Loucy (cell line): ENCODE measurements at regions not wholly inside any gene's neighbourhood (a gene's known extent, or its start where the extent isn't known, plus 50 kb on each side); places are given as distances from the start of the nearest gene placed in this dataset.

ENCODE experiments used
- H2AFZ ChIP-seq: fragments of 200-600 bp; sonication (generic); 2 replicates; pipeline ENCODE4 v1.6.0; 2016; ENCODE audit warnings: antibody characterized with exemption, mild to moderate bottlenecking, low read length, moderate library complexity
- H3F3A ChIP-seq: fragments of 200-600 bp; 2 replicates; pipeline ENCODE4 v1.6.0; 2016; ENCODE audit warnings: antibody characterized with exemption, low read depth, mild to moderate bottlenecking
- H3K27me3 ChIP-seq: fragments of 200-600 bp; sonication (generic); 2 replicates; pipeline ENCODE4 v1.6.1; 2014; ENCODE audit warnings: low read length, mild to moderate bottlenecking; ENCODE audit not compliant: insufficient read depth, poor library complexity, severe bottlenecking
- H3K36me3 ChIP-seq: fragments of 200-600 bp; sonication (generic); 2 replicates; pipeline ENCODE4 v1.6.1; 2016; ENCODE audit warnings: low read length; ENCODE audit not compliant: insufficient read depth
- H3K4me1 ChIP-seq: fragments of 200-600 bp; sonication (generic); 2 replicates; pipeline ENCODE4 v1.5.1; 2014; ENCODE audit warnings: low read length, mild to moderate bottlenecking; ENCODE audit not compliant: insufficient read depth, poor library complexity, severe bottlenecking
- H3K4me2 ChIP-seq: fragments of 200-600 bp; sonication (generic); 2 replicates; pipeline ENCODE4 v1.6.0; 2014; ENCODE audit warnings: antibody characterized with exemption, low read length, low read depth, mild to moderate bottlenecking; ENCODE audit not compliant: poor library complexity, severe bottlenecking
- H3K4me3 ChIP-seq: fragments of 200-600 bp; sonication (generic); 2 replicates; pipeline ENCODE4 v1.5.1; 2014; ENCODE audit warnings: low read length, mild to moderate bottlenecking, mixed read lengths; ENCODE audit not compliant: poor library complexity, severe bottlenecking
- H3K79me2 ChIP-seq: fragments of 200-600 bp; sonication (generic); 2 replicates; pipeline ENCODE4 v1.6.1; 2014; ENCODE audit warnings: low read length; ENCODE audit not compliant: insufficient read depth
- H3K9ac ChIP-seq: fragments of 200-600 bp; sonication (generic); 2 replicates; pipeline ENCODE4 v1.6.0; 2014; ENCODE audit warnings: mild to moderate bottlenecking, low read depth, low read length, moderate library complexity; ENCODE audit not compliant: poor library complexity, severe bottlenecking
- H3K9me2 ChIP-seq: fragments of 200-600 bp; sonication (generic); replicated peaks from 2 replicates; pipeline ENCODE4 v1.6.1; 2016; ENCODE audit warnings: low read depth, low read length, mixed read lengths
- H3K9me3 ChIP-seq: fragments of 200-600 bp; sonication (generic); 2 replicates; pipeline ENCODE4 v1.6.1; 2014; ENCODE audit warnings: mild to moderate bottlenecking, antibody characterized with exemption, low read length, low read depth; ENCODE audit not compliant: insufficient read depth
- H4K20me1 ChIP-seq: fragments of 200-600 bp; sonication (generic); 2 replicates; pipeline ENCODE4 v1.6.0; 2014; ENCODE audit warnings: antibody characterized with exemption, low read length, mild to moderate bottlenecking; ENCODE audit not compliant: insufficient read depth, poor library complexity, severe bottlenecking
- CTCF ChIP-seq: fragments of 200-600 bp; sonication (generic); conservative IDR thresholded peaks from 2 replicates; pipeline ENCODE4 v1.5.1; 2014; ENCODE audit warnings: mild to moderate bottlenecking, antibody characterized with exemption, low read length
- EZH2phosphoT487 ChIP-seq: fragments of 200-600 bp; IDR thresholded peaks from 2 replicates; pipeline ENCODE4 v1.6.1; 2018; ENCODE audit warnings: antibody characterized with exemption, mild to moderate bottlenecking, moderate library complexity, borderline replicate concordance

- H3K4me2 ChIP-seq: no peak overlapping the region
- no peak for TF ChIP-seq CTCF
- no peaks in the 10 kb centered on the region for H3K9me3 ChIP-seq
- H3K9ac ChIP-seq: no peak overlapping the region
- H3K4me3 ChIP-seq: no peak overlapping the region
- H3K4me1 ChIP-seq: no peaks in the 10 kb centered on the region
- no peaks in the 10 kb centered on the region for H3K79me2 ChIP-seq
- no peaks in the 10 kb centered on the region for H4K20me1 ChIP-seq
- no peaks in the 10 kb centered on the region for H3K36me3 ChIP-seq
- H3K27me3 ChIP-seq: no peaks in the 10 kb centered on the region
- H2AFZ ChIP-seq: 0 out of 2 replicates have a peak overlapping the region, but pooled peaks have one; percentile 53
- no peaks in the 10 kb centered on the region for H3K9me2 ChIP-seq
- H3F3A ChIP-seq: no peaks in the 10 kb centered on the region
Measured at GRCh38 chr3:147956615-147957014, 547.5 kb downstream of the ZIC1 start.

- no peaks in the 10 kb centered on the region for H4K20me1 ChIP-seq
- H3K4me3 ChIP-seq: no peak overlapping the region
- no peaks in the 10 kb centered on the region for H3K27me3 ChIP-seq
- H3K4me2 ChIP-seq: no peak overlapping the region
- no peaks in the 10 kb centered on the region for H3K36me3 ChIP-seq
- no peak overlapping the region for H3K9ac ChIP-seq
- H2AFZ ChIP-seq: no peak overlapping the region
- H3K4me1 ChIP-seq: no peaks in the 10 kb centered on the region
- no peaks in the 10 kb centered on the region for H3K79me2 ChIP-seq
- no peaks in the 10 kb centered on the region for H3K9me2 ChIP-seq
- no peaks in the 10 kb centered on the region for H3F3A ChIP-seq
- H3K9me3 ChIP-seq: no peaks in the 10 kb centered on the region
- TF ChIP-seq EZH2phosphoT487: no peak
- TF ChIP-seq CTCF: no peak
Measured at GRCh38 chr3:147958754-147959153, 549.6 kb downstream of the ZIC1 start.

- H3K4me2 ChIP-seq: no peak overlapping the region
- no peaks in the 10 kb centered on the region for H4K20me1 ChIP-seq
- no peaks in the 10 kb centered on the region for H3K27me3 ChIP-seq
- no peaks in the 10 kb centered on the region for H3K79me2 ChIP-seq
- no peak overlapping the region for H3K4me3 ChIP-seq
- TF ChIP-seq EZH2phosphoT487 (no peak), CTCF (no peak)
- H3K4me1 ChIP-seq: no peaks in the 10 kb centered on the region
- no peak overlapping the region for H2AFZ ChIP-seq
- H3K36me3 ChIP-seq: no peaks in the 10 kb centered on the region
- H3F3A ChIP-seq: no peaks in the 10 kb centered on the region
- no peaks in the 10 kb centered on the region for H3K9me3 ChIP-seq
- H3K9ac ChIP-seq: no peak overlapping the region
- H3K9me2 ChIP-seq: no peaks in the 10 kb centered on the region
Measured at GRCh38 chr3:147960786-147961185, 551.6 kb downstream of the ZIC1 start.
